ENCODE measurements at regions not wholly inside any gene's neighbourhood (a gene's known extent, or its start where the extent isn't known, plus 50 kb on each side); places are given as distances from the start of the nearest gene placed in this dataset.

- no peak for TF ChIP-seq FOXM1 (IDR thresholded peaks at IDR 0.05; ENCODE audit: borderline replicate concordance, low read depth)
- TF ChIP-seq NFIC (IDR thresholded peaks at IDR 0.05) = no peak
- no peak for TF ChIP-seq CREB1 (IDR thresholded peaks at IDR 0.05; ENCODE audit: low read depth)
- no peak for TF ChIP-seq TAF1 (IDR thresholded peaks at IDR 0.05; ENCODE audit: low read depth)
- TF ChIP-seq REST (IDR thresholded peaks at IDR 0.05; ENCODE audit: low read depth) = no peak
- TF ChIP-seq MAX (IDR thresholded peaks at IDR 0.05) = no peak
- no peak for TF ChIP-seq USF1 (IDR thresholded peaks at IDR 0.05)
- no peak for TF ChIP-seq EGR1 (IDR thresholded peaks at IDR 0.05)
- TF ChIP-seq TCF12 (IDR thresholded peaks at IDR 0.05; ENCODE audit: low read depth) = no peak
- TF ChIP-seq RAD21 (IDR thresholded peaks at IDR 0.05; ENCODE audit: low read depth) = no peak
- TF ChIP-seq YY1 (IDR thresholded peaks at IDR 0.05; ENCODE audit: low read depth) = no peak
Measured at GRCh38 chr6:73898599-73898998, 202.6 kb downstream of the CD109 start.

GRCh38 chr6:73893696-73894095, 197.7 kb downstream of the CD109 start:
- no peak for TF ChIP-seq EP300 (IDR thresholded peaks at IDR 0.05; ENCODE audit: borderline replicate concordance)
- TF ChIP-seq EGR1 (IDR thresholded peaks at IDR 0.05) = no peak
- TF ChIP-seq ZBTB7A (IDR thresholded peaks at IDR 0.05; ENCODE audit: low read depth) = no peak
- TF ChIP-seq USF1 (IDR thresholded peaks at IDR 0.05) = no peak
- TF ChIP-seq FOXM1 (IDR thresholded peaks at IDR 0.05; ENCODE audit: borderline replicate concordance, low read depth) = no peak
- no peak for TF ChIP-seq YY1 (IDR thresholded peaks at IDR 0.05; ENCODE audit: low read depth)
- TF ChIP-seq TAF1 (IDR thresholded peaks at IDR 0.05; ENCODE audit: low read depth) = no peak

- TF ChIP-seq CREB1 (IDR thresholded peaks at IDR 0.05; ENCODE audit: low read depth) (no peak), MAX (IDR thresholded peaks at IDR 0.05) (no peak), USF1 (IDR thresholded peaks at IDR 0.05) (no peak), TEAD4 (IDR thresholded peaks at IDR 0.05) (no peak), NFIC (IDR thresholded peaks at IDR 0.05) (no peak), FOXM1 (IDR thresholded peaks at IDR 0.05; ENCODE audit: borderline replicate concordance, low read depth) (no peak), ZBTB7A (IDR thresholded peaks at IDR 0.05; ENCODE audit: low read depth) (no peak), EP300 (IDR thresholded peaks at IDR 0.05; ENCODE audit: borderline replicate concordance) (no peak), REST (IDR thresholded peaks at IDR 0.05; ENCODE audit: low read depth) (no peak), TCF12 (IDR thresholded peaks at IDR 0.05; ENCODE audit: low read depth) (no peak)
Measured at GRCh38 chr6:73888050-73888449, 192.0 kb downstream of the CD109 start.

- no peak for TF ChIP-seq TAF1 (IDR thresholded peaks at IDR 0.05; ENCODE audit: low read depth)
- no peak for TF ChIP-seq REST (IDR thresholded peaks at IDR 0.05; ENCODE audit: low read depth)
- TF ChIP-seq YY1 (IDR thresholded peaks at IDR 0.05; ENCODE audit: low read depth) = no peak
- no peak for TF ChIP-seq EGR1 (IDR thresholded peaks at IDR 0.05)
- no peak for TF ChIP-seq TCF12 (IDR thresholded peaks at IDR 0.05; ENCODE audit: low read depth)
- no peak for TF ChIP-seq RAD21 (IDR thresholded peaks at IDR 0.05; ENCODE audit: low read depth)
- no peak for TF ChIP-seq NFIC (IDR thresholded peaks at IDR 0.05)
- no peak for TF ChIP-seq CREB1 (IDR thresholded peaks at IDR 0.05; ENCODE audit: low read depth)
- TF ChIP-seq ZBTB7A (IDR thresholded peaks at IDR 0.05; ENCODE audit: low read depth) = no peak
- no peak for TF ChIP-seq TEAD4 (IDR thresholded peaks at IDR 0.05)
- no peak for TF ChIP-seq MAX (IDR thresholded peaks at IDR 0.05)
- no peak for TF ChIP-seq EP300 (IDR thresholded peaks at IDR 0.05; ENCODE audit: borderline replicate concordance)
- no peak for TF ChIP-seq USF1 (IDR thresholded peaks at IDR 0.05)
- no peak for TF ChIP-seq FOXM1 (IDR thresholded peaks at IDR 0.05; ENCODE audit: borderline replicate concordance, low read depth)
- no peak for TF ChIP-seq CEBPB (IDR thresholded peaks at IDR 0.05)
Measured at GRCh38 chr6:73885393-73885792, 189.4 kb downstream of the CD109 start.

Measured in Ishikawa (cell line).